ENCODE measurements at regions not wholly inside any gene's neighbourhood (a gene's known extent, or its start where the extent isn't known, plus 50 kb on each side); places are given as distances from the start of the nearest gene placed in this dataset.

GRCh38 chr2:67516362-67516761 is 119.2 kb downstream of the ETAA1 start:
- no peaks in the 10 kb centered on the region for H3K4me1 Mint-ChIP-seq (ENCODE audit: low read depth)
- POLR2A ChIA-PET: no interaction called here
- H3K9me3 Mint-ChIP-seq: no peaks in the 10 kb centered on the region
- H3K4me3 Mint-ChIP-seq: no peak overlapping the region
- CTCF ChIA-PET: no interaction called here
- DNase-seq (no peak), ATAC-seq (no peak)
- intact Hi-C loops (cut with micrococcal nuclease): no loop called here
- H3K27ac Mint-ChIP-seq: no peak overlapping the region
- H3K27me3 Mint-ChIP-seq: no peaks in the 10 kb centered on the region
- no peak for TF ChIP-seq CTCF (IDR thresholded peaks at IDR 0.05)
- no peaks in the 10 kb centered on the region for H3K36me3 Mint-ChIP-seq (ENCODE audit: low read depth)

GRCh38 chr2:67516899-67517530 is 119.9 kb downstream of the ETAA1 start:
- POLR2A ChIA-PET: no interaction called here
- Mint-ChIP-seq H3K4me1 (ENCODE audit: low read depth) (no peaks in the 10 kb centered on the region), H3K27me3 (no peaks in the 10 kb centered on the region), H3K9me3 (no peaks in the 10 kb centered on the region), H3K4me3 (no peak overlapping the region), H3K36me3 (ENCODE audit: low read depth) (no peaks in the 10 kb centered on the region), H3K27ac (no peak overlapping the region)
- DNase-seq: no peak
- no peak for ATAC-seq
- intact Hi-C loops (cut with micrococcal nuclease): no loop called here
- CTCF ChIA-PET: no interaction called here
- no peak for TF ChIP-seq CTCF (IDR thresholded peaks at IDR 0.05)

- Mint-ChIP-seq H3K36me3 (ENCODE audit: low read depth) (no peaks in the 10 kb centered on the region), H3K4me3 (no peak overlapping the region), H3K4me1 (ENCODE audit: low read depth) (no peaks in the 10 kb centered on the region), H3K27ac (no peak overlapping the region), H3K9me3 (no peaks in the 10 kb centered on the region), H3K27me3 (peaks cover 3% of the 10 kb centered on the region)
- no peak for ATAC-seq
- DNase-seq: no peak
- no peak for TF ChIP-seq CTCF (IDR thresholded peaks at IDR 0.05)
- intact Hi-C loops (cut with micrococcal nuclease): no loop called here
- ChIA-PET CTCF (no interaction called here), POLR2A (no interaction called here)
Measured at GRCh38 chr2:67522148-67522547, 125.0 kb downstream of the ETAA1 start.

- H3K4me3 Mint-ChIP-seq: no peak overlapping the region
- H3K27ac Mint-ChIP-seq: no peak overlapping the region
- CTCF ChIA-PET: no interaction called here
- no peaks in the 10 kb centered on the region for H3K4me1 Mint-ChIP-seq (ENCODE audit: low read depth)
- H3K27me3 Mint-ChIP-seq: peaks cover 3% of the 10 kb centered on the region
- no peak for ATAC-seq
- H3K36me3 Mint-ChIP-seq (ENCODE audit: low read depth): no peaks in the 10 kb centered on the region
- no peak for TF ChIP-seq CTCF (IDR thresholded peaks at IDR 0.05)
- POLR2A ChIA-PET: no interaction called here
- H3K9me3 Mint-ChIP-seq: no peaks in the 10 kb centered on the region
- intact Hi-C loops (cut with micrococcal nuclease): no loop called here
- no peak for DNase-seq
Measured at GRCh38 chr2:67524213-67524612, 127.1 kb downstream of the ETAA1 start.

- Mint-ChIP-seq H3K27ac (no peak overlapping the region), H3K9me3 (no peaks in the 10 kb centered on the region), H3K36me3 (ENCODE audit: low read depth) (no peaks in the 10 kb centered on the region), H3K4me1 (ENCODE audit: low read depth) (no peaks in the 10 kb centered on the region), H3K4me3 (no peak overlapping the region), H3K27me3 (peaks cover 3% of the 10 kb centered on the region)
- POLR2A ChIA-PET: no interaction called here
- TF ChIP-seq CTCF (IDR thresholded peaks at IDR 0.05): no peak
- CTCF ChIA-PET: no interaction called here
- intact Hi-C loops (cut with micrococcal nuclease): no loop called here
- no peak for DNase-seq
- no peak for ATAC-seq
Measured at GRCh38 chr2:67524777-67525176, 127.6 kb downstream of the ETAA1 start.
